Panc1 (cell line): ENCODE measurements at regions not wholly inside any gene's neighbourhood (a gene's known extent, or its start where the extent isn't known, plus 50 kb on each side); places are given as distances from the start of the nearest gene placed in this dataset.

Experiments used
- POLR2AphosphoS5 ChIP-seq: IDR thresholded peaks from 2 replicates; pipeline ENCODE4 v1.6.1; 2012; ENCODE audit warnings: mild to moderate bottlenecking, low read depth, low read length, moderate library complexity
- SIN3A ChIP-seq: IDR thresholded peaks from 2 replicates; pipeline ENCODE4 v1.6.1; 2012; ENCODE audit warnings: low read depth, mild to moderate bottlenecking, low read length, moderate library complexity, borderline replicate concordance; ENCODE audit not compliant: insufficient read depth
- TF ChIP-seq, protein P1 (sequence below): fragments of 450-650 bp; IDR thresholded peaks from 2 replicates; pipeline ENCODE4 v1.5.1; 2017; ENCODE audit warnings: mild to moderate bottlenecking

DNA sequence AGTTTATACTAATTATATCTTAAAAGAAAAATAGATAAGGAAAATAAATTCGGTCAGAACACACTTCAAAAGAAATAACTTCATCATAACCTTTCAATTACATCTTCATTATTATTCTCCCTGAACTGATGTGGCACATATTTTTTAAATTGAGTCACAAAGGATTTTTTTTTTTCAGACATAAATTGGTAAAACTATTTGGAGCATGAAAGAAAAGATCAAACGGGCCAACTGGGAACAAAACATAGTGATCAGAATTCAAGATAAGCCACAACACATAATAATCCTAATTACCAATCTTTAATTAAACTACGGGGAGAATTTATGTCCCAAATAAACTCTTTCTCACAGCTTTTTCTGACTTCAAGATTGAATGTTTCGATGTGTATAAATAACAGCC, 258.2 kb upstream of the MAGI2 start:
- TF ChIP-seq POLR2AphosphoS5 (no peak), SIN3A (no peak)
- TF ChIP-seq, protein P1, sequence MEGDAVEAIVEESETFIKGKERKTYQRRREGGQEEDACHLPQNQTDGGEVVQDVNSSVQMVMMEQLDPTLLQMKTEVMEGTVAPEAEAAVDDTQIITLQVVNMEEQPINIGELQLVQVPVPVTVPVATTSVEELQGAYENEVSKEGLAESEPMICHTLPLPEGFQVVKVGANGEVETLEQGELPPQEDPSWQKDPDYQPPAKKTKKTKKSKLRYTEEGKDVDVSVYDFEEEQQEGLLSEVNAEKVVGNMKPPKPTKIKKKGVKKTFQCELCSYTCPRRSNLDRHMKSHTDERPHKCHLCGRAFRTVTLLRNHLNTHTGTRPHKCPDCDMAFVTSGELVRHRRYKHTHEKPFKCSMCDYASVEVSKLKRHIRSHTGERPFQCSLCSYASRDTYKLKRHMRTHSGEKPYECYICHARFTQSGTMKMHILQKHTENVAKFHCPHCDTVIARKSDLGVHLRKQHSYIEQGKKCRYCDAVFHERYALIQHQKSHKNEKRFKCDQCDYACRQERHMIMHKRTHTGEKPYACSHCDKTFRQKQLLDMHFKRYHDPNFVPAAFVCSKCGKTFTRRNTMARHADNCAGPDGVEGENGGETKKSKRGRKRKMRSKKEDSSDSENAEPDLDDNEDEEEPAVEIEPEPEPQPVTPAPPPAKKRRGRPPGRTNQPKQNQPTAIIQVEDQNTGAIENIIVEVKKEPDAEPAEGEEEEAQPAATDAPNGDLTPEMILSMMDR: no peak
